Mesothelial cell of epicardium (in vitro differentiated cells): ENCODE measurements at regions not wholly inside any gene's neighbourhood (a gene's known extent, or its start where the extent isn't known, plus 50 kb on each side); places are given as distances from the start of the nearest gene placed in this dataset.
"Not testable (repeated sequence)": the region's sequence is repeated elsewhere in the genome, so short reads cannot be mapped to it uniquely, and the experiment has no call there.

Experiments used
- DNase-seq, 2 experiments: peaks; one replicate each; pipeline ENCODE4 v3.0.0; 2021; ENCODE audit warnings: low spot score in 2 of 2; ENCODE audit not compliant: unreplicated experiment in 2 of 2
- H3K27ac Mint-ChIP-seq: 2 replicates; pipeline ENCODE4 v1.8.0; 2021; ENCODE audit warnings: mixed read lengths
- H3K27me3 Mint-ChIP-seq: 2 replicates; pipeline ENCODE4 v1.8.0; 2021; ENCODE audit warnings: low read depth, mixed read lengths
- H3K36me3 Mint-ChIP-seq: 2 replicates; pipeline ENCODE4 v1.8.0; 2021; ENCODE audit warnings: mixed read lengths
- H3K4me1 Mint-ChIP-seq: 2 replicates; pipeline ENCODE4 v1.8.0; 2021; ENCODE audit warnings: mixed read lengths
- H3K4me3 Mint-ChIP-seq: 2 replicates; pipeline ENCODE4 v1.8.0; 2021; ENCODE audit warnings: mild to moderate bottlenecking, moderate library complexity, mixed read lengths
- H3K9me3 Mint-ChIP-seq: 2 replicates; pipeline ENCODE4 v1.8.0; 2021; ENCODE audit warnings: mixed read lengths
- TF ChIP-seq, protein P1 (sequence below): fragments of 200-600 bp; sonication (generic); IDR thresholded peaks from one replicate; pipeline ENCODE4 v1.5.0; 2021; ENCODE audit warnings: antibody characterized with exemption; ENCODE audit not compliant: unreplicated experiment

GRCh38 chr20:47847884-47848485 is 62.7 kb upstream of the SULF2 start:
- Mint-ChIP-seq H3K4me1 (peaks cover 5% of the 10 kb centered on the region), H3K4me3 (no peak overlapping the region), H3K27ac (no peak overlapping the region), H3K27me3 (peaks cover 16% of the 10 kb centered on the region), H3K9me3 (peaks cover 4% of the 10 kb centered on the region), H3K36me3 (no peaks in the 10 kb centered on the region)
- no peak for DNase-seq
- TF ChIP-seq, protein P1, sequence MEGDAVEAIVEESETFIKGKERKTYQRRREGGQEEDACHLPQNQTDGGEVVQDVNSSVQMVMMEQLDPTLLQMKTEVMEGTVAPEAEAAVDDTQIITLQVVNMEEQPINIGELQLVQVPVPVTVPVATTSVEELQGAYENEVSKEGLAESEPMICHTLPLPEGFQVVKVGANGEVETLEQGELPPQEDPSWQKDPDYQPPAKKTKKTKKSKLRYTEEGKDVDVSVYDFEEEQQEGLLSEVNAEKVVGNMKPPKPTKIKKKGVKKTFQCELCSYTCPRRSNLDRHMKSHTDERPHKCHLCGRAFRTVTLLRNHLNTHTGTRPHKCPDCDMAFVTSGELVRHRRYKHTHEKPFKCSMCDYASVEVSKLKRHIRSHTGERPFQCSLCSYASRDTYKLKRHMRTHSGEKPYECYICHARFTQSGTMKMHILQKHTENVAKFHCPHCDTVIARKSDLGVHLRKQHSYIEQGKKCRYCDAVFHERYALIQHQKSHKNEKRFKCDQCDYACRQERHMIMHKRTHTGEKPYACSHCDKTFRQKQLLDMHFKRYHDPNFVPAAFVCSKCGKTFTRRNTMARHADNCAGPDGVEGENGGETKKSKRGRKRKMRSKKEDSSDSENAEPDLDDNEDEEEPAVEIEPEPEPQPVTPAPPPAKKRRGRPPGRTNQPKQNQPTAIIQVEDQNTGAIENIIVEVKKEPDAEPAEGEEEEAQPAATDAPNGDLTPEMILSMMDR = no peak

DNA sequence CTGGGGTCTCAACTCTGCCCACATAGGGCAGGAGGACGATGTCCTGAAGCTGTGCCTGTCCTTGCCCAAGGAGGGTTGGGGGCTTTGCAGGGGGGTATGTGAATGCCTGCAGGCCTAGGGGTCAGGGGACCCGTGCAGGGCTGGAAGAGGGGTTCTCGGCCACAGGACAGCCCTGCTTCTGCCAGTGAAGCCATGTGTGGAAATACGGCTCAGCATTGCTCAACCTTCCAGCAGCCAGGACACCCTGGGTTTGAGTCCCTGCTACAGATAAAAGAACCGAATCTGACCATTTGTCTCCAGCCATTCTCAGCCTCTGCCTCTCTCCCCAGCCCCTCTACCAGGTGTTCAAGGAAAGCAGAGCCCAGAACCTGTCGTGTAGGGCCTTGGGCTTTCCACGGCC is 61.9 kb upstream of the SULF2 start:
- H3K9me3 Mint-ChIP-seq, H3K4me1 Mint-ChIP-seq, H3K36me3 Mint-ChIP-seq, H3K4me3 Mint-ChIP-seq, DNase-seq, H3K27ac Mint-ChIP-seq: not testable (repeated sequence)
- peaks cover 18% of the 10 kb centered on the region for H3K27me3 Mint-ChIP-seq

DNA sequence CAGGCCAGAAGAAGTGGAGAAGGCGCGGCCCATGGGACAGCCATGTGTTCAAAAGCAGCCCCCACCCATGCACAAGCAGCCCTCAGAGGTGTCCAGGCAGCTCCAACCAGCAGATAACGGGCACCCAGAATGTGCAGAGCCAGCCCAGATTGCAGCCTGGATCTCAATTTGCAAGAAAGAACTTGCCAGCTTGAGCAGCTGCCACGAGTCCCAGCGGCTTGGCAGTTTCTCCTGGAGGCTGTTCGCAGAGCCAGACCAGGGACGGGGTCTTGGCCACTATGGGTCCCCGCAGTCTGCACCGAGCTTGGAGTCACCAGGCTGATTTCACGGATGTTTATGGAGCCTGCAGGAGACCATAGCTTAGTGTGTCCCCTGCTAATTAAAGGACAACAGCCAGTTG is 61.4 kb upstream of the SULF2 start:
- DNase-seq = not testable (repeated sequence)

GRCh38 chr20:47845382-47845977 is 60.2 kb upstream of the SULF2 start:
- H3K9me3 Mint-ChIP-seq, H3K27ac Mint-ChIP-seq, H3K4me1 Mint-ChIP-seq, H3K4me3 Mint-ChIP-seq, H3K36me3 Mint-ChIP-seq, DNase-seq: not testable (repeated sequence)
- H3K27me3 Mint-ChIP-seq = peaks cover 21% of the 10 kb centered on the region

More for the DNA sequence above, 61.4 kb upstream of the SULF2 start:
- not testable (repeated sequence) for H3K4me3 Mint-ChIP-seq, H3K27ac Mint-ChIP-seq, H3K36me3 Mint-ChIP-seq, H3K9me3 Mint-ChIP-seq, H3K4me1 Mint-ChIP-seq
- H3K27me3 Mint-ChIP-seq = peaks cover 23% of the 10 kb centered on the region

- not testable (repeated sequence) for H3K4me1 Mint-ChIP-seq, H3K9me3 Mint-ChIP-seq, H3K27ac Mint-ChIP-seq, DNase-seq, H3K4me3 Mint-ChIP-seq, H3K36me3 Mint-ChIP-seq
- peaks cover 21% of the 10 kb centered on the region for H3K27me3 Mint-ChIP-seq
These were observed 59.3 kb upstream of the SULF2 start for GRCh38 chr20:47844568-47844906.

DNA sequence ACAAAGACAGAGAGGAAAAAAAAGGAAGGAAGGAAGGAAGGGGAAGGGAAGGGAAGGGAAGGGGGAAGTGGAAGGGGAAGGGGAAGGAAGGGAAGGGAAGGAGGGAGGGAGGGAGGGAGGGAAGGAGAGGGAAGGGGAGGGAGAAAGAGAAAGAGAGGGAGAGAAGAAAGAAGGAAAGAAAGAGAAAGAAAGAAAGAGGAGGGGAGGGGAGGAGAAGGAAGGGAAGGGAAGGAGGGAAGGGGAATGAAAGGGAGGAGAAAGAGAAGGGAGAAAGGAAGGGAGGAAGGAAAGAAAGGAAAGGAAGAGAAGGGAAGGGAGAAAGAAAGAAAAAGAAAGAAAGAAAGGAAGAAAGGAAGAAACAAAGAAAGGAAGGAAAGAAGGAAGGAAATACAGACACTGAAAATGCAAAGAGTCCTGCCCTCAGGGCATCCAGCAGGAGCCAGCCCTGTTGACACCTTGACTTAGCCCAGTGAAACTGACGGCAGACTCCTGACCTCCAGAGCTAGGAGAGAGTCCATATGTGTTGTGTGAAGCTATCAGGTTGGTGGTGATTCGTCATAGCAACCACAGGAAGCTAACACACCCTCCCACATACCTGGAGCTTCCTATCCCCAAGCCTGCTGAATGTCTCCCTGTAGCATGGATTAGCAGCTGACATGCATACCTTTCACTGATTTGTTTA is 58.7 kb upstream of the SULF2 start:
- no peaks in the 10 kb centered on the region for H3K9me3 Mint-ChIP-seq
- H3K4me1 Mint-ChIP-seq = peaks cover 5% of the 10 kb centered on the region
- peaks cover 21% of the 10 kb centered on the region for H3K27me3 Mint-ChIP-seq
- TF ChIP-seq, protein P1 = no peak
- DNase-seq = no peak
- no peak overlapping the region for H3K4me3 Mint-ChIP-seq
- H3K36me3 Mint-ChIP-seq = no peaks in the 10 kb centered on the region
- no peak overlapping the region for H3K27ac Mint-ChIP-seq

DNA sequence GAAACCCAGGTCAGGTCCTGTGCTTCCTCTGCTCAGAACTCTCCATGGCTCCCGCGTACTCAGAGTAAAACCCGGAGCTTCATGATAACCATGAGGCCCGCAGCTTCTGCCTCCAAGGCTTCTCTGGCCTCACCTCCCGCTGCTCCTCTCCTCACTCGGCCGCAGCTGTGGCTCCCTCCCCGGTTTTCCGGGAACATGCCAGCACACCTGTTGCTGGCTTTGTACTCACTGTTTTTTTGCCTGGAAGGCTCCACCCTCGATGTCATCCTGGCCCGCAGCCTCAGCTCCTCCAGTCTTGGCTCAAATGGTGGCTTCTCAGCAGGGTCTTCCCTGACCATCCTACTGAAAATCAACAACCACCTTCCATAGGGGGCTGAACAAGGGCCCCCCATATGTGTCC is 57.7 kb upstream of the SULF2 start:
- not testable (repeated sequence) for H3K27ac Mint-ChIP-seq, H3K36me3 Mint-ChIP-seq, H3K4me1 Mint-ChIP-seq, DNase-seq, H3K9me3 Mint-ChIP-seq, H3K4me3 Mint-ChIP-seq
- H3K27me3 Mint-ChIP-seq = peaks cover 21% of the 10 kb centered on the region

- H3K9me3 Mint-ChIP-seq, H3K27ac Mint-ChIP-seq, H3K4me3 Mint-ChIP-seq, H3K4me1 Mint-ChIP-seq, DNase-seq, H3K36me3 Mint-ChIP-seq: not testable (repeated sequence)
- H3K27me3 Mint-ChIP-seq = peaks cover 17% of the 10 kb centered on the region
These were observed 56.7 kb upstream of the SULF2 start for GRCh38 chr20:47842004-47842403.

DNA sequence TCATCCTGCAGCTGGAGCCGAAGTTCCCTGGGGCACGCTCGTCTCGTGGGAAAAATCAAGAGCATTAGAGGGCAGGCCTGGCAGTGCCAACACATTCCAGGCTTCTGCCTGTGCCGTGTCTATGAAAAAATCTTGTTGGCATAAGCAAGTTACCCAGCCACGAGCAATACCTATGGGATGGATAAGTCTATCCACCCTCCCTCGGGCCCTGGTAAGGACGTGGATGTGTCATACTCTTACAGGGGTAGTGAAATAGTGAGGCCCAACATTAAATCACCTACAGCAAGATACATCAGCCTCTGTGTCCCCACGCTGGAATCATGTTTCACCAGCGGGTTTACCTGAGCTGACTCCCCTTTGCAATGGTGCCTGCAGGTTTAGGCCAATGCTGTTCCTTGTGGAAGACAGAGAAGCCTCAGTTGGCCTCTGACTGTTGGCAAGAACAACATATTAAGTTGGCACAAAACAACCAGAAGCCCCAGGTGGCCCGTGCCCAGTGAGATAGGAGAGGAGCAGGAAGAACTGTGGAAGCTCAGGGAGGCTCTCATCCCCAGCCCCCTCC is 51.1 kb upstream of the SULF2 start:
- H3K27me3 Mint-ChIP-seq, H3K4me1 Mint-ChIP-seq, DNase-seq, H3K36me3 Mint-ChIP-seq, H3K4me3 Mint-ChIP-seq, H3K9me3 Mint-ChIP-seq, H3K27ac Mint-ChIP-seq: not testable (repeated sequence)
